Esophagus muscularis mucosa (tissue), 4 donors: ENCODE measurements at regions not wholly inside any gene's neighbourhood (a gene's known extent, or its start where the extent isn't known, plus 50 kb on each side); places are given as distances from the start of the nearest gene placed in this dataset.

ENCODE experiments used
- EP300 ChIP-seq: sonication (generic); formaldehyde crosslinking; IDR thresholded peaks from one replicate; pipeline ENCODE4 v1.6.1; 2017; ENCODE audit warnings: antibody characterized with exemption
- POLR2A ChIP-seq: fragments of 450-650 bp; IDR thresholded peaks from one replicate; pipeline ENCODE4 v1.6.1; 2017; ENCODE audit warnings: antibody characterized with exemption, moderate library complexity, mild to moderate bottlenecking, low read depth
- POLR2AphosphoS5 ChIP-seq, 2 donors: sonication (generic); formaldehyde crosslinking; IDR thresholded peaks; one replicate each; pipeline ENCODE4 v1.6.1; 2017; ENCODE audit warnings: antibody characterized with exemption in 2 of 2
- TF ChIP-seq, protein P1 (sequence below), 3 experiments: fragments of 200-600 bp in 2 of 3; fragments of 450-650 bp in 1 of 3; sonication (generic) in 2 of 3; IDR thresholded peaks; one replicate each; pipeline ENCODE4 v1.5.1; 2017 to 2019; ENCODE audit warnings: antibody characterized with exemption in 3 of 3, mild to moderate bottlenecking in 2 of 3, moderate library complexity in 1 of 3

DNA sequence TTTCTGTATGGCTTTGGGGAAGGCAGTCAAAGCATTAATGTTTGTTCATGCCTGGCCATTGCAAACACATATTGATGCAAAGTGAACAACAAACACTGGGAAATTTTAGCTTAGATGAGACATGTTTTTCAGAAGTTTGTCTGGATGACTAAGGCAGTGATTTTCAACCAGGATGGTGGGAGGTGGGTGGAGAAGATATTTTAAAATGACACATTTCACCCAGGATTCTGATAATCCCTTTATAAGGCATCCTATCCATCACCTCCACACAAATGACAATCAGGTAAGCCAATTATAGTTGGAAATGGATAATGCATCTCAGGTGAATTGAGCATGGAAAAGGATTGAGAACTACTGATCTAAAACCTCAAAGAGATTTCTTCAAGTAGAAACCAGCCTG lies 57.4 kb upstream of the SV2C start:
- TF ChIP-seq, protein P1, sequence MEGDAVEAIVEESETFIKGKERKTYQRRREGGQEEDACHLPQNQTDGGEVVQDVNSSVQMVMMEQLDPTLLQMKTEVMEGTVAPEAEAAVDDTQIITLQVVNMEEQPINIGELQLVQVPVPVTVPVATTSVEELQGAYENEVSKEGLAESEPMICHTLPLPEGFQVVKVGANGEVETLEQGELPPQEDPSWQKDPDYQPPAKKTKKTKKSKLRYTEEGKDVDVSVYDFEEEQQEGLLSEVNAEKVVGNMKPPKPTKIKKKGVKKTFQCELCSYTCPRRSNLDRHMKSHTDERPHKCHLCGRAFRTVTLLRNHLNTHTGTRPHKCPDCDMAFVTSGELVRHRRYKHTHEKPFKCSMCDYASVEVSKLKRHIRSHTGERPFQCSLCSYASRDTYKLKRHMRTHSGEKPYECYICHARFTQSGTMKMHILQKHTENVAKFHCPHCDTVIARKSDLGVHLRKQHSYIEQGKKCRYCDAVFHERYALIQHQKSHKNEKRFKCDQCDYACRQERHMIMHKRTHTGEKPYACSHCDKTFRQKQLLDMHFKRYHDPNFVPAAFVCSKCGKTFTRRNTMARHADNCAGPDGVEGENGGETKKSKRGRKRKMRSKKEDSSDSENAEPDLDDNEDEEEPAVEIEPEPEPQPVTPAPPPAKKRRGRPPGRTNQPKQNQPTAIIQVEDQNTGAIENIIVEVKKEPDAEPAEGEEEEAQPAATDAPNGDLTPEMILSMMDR (IDR thresholded peaks at IDR 0.05), result no peak
- TF ChIP-seq EP300, result no peak
- no peak for TF ChIP-seq POLR2A
- no peak for TF ChIP-seq POLR2AphosphoS5 (IDR thresholded peaks at IDR 0.05)
